Esophagus muscularis mucosa (tissue), 3 donors: ENCODE measurements at regions not wholly inside any gene's neighbourhood (a gene's known extent, or its start where the extent isn't known, plus 50 kb on each side); places are given as distances from the start of the nearest gene placed in this dataset.

Source experiments
- POLR2A ChIP-seq: fragments of 450-650 bp; IDR thresholded peaks from one replicate; pipeline ENCODE4 v1.6.1; 2017; ENCODE audit warnings: antibody characterized with exemption, moderate library complexity, mild to moderate bottlenecking, low read depth
- TF ChIP-seq, protein P1 (sequence below), 3 experiments: fragments of 200-600 bp in 2 of 3; fragments of 450-650 bp in 1 of 3; sonication (generic) in 2 of 3; IDR thresholded peaks; one replicate each; pipeline ENCODE4 v1.5.1; 2017 to 2019; ENCODE audit warnings: antibody characterized with exemption in 3 of 3, mild to moderate bottlenecking in 2 of 3, moderate library complexity in 1 of 3

DNA sequence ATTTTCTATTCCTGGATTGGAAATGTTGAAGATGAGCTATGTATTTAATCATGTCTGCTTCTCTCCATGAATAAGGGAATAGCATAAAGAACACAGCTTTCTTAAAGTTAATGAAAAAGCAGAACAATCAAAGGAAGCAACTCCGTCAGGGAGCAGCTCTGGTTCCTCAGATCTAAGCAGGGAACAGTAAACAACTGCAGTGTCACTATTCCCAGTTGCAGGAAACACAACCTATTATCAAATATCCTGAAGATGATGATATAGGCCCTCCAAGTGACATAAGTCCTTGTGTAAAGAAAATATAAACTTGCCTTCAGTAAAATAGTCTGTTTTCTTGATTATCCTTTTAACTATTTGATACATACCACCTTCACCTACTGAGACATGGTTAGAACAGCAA, 228.1 kb downstream of the KCNC2 start:
- TF ChIP-seq, protein P1, sequence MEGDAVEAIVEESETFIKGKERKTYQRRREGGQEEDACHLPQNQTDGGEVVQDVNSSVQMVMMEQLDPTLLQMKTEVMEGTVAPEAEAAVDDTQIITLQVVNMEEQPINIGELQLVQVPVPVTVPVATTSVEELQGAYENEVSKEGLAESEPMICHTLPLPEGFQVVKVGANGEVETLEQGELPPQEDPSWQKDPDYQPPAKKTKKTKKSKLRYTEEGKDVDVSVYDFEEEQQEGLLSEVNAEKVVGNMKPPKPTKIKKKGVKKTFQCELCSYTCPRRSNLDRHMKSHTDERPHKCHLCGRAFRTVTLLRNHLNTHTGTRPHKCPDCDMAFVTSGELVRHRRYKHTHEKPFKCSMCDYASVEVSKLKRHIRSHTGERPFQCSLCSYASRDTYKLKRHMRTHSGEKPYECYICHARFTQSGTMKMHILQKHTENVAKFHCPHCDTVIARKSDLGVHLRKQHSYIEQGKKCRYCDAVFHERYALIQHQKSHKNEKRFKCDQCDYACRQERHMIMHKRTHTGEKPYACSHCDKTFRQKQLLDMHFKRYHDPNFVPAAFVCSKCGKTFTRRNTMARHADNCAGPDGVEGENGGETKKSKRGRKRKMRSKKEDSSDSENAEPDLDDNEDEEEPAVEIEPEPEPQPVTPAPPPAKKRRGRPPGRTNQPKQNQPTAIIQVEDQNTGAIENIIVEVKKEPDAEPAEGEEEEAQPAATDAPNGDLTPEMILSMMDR (IDR thresholded peaks at IDR 0.05): no peak
- no peak for TF ChIP-seq POLR2A
